ENCODE measurements at regions not wholly inside any gene's neighbourhood (a gene's known extent, or its start where the extent isn't known, plus 50 kb on each side); places are given as distances from the start of the nearest gene placed in this dataset.
"Not testable (repeated sequence)": the region's sequence is repeated elsewhere in the genome, so short reads cannot be mapped to it uniquely, and the experiment has no call there.

DNA sequence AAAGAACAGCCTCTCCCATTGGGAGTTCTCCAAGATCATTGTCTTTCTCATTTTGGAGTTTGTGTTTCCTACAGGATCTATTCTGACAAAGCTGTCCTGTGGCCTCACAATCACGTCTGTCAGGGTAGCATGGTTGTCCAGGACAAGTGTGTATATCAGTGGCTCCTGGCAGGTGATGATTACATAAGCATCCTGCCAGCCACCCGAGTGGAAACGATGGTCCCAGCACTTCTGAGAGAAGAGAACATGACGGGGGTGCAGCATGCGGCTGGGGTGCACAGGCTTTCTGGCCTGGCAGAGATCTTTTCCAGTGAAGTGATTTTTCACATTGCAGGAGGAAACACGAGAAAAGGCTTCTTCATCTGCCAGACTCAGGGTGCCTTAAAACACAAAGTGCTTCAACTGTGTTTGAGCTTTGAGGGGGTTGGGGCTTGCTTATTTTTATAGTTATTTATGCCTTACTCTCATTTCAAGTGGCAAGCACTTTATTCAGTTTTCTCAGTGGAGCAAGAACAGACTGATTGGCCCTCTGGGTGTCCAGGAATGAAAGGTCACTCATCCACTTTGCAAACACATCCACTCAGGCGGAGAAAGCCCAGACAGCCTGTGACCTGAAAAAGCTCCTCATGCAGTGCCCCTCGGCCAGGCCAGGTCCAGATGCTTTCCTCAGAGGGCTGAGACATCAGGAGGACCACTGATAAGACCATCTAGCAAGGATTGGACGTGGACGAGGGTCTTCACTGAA, 186.0 kb downstream of the DUSP10 start:
- no peak for DNase-seq (ENCODE audit: low read depth in 1 of 2, low spot score in 1 of 2)

DNA sequence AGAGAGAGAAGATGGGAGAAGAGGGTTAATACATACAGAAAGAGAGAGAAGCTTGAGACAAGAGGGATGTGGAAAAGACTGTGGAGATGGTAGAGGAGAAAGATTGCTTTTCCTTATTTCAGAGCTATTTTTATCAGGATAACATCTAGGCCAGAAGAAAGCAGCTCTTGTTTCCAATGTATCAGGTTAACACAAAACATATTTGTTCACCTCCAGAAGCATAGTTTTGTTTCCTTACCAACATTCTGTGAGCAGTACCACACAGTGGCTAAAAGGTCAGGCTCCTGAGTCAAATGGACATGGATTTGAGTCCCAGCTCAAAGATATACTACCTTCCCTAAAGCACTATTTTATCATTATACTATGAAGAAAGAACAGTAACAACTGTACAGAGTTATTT, 185.5 kb downstream of the DUSP10 start:
- DNase-seq (ENCODE audit: low read depth in 1 of 2, low spot score in 1 of 2) = no peak

DNA sequence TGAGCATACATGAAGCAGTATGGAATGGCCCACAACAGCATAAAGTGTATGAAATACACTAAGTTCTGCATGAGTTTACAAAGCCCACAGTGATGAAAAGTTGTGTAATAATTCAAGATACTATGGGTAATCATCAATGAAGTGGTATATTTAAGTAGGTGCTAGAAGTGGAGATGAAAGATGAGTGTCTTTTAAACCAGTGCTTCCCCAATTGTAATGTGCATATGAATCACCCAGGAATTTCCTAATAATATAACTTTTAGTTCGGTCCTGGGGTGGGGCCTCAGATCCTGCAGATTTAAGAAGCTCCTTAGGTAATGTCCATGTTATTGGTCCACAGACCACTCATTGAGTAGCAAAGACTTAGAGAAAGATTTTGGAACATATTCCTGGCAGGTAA, 184.9 kb downstream of the DUSP10 start:
- DNase-seq (ENCODE audit: low read depth in 1 of 2, low spot score in 1 of 2) = no peak

DNA sequence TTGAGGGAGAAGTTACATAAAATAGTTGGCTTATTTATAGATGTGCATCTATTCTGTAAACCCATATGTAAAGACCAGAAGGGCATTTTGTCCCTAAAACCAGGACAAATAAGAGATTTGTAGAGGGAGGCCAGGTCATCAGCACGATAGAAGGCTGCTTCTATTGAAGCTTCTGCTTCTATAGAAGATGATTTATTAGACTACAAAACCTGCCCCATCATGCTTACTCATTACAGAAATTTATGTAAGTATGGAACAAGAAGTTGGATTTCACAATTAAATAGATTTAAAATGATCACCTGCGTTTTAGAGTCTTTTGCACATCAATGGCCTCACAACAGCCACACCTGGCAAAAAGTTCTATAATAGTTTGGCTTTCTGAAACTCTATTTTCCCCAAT, 183.5 kb downstream of the DUSP10 start:
- no peak for DNase-seq (ENCODE audit: low read depth in 1 of 2, low spot score in 1 of 2)

DNA sequence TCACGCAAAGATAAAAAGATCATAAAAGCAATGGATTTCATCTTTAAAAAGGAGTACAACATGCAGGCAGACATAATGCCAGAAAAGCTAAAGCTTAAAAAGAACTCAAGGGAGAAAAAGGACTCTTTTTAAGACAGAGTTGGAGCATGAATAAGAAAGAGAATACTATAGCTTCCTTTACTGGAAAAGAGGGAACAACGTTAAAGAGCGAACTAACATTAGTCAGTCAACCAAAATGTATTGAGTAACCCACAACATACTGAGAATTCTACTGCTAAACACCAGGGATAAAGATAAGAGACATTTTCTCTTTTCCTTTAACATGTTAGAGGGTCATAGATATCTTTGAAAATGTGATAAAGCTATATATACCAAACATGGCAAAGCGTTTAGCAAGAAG, 182.0 kb downstream of the DUSP10 start:
- no peak for DNase-seq (ENCODE audit: low read depth in 1 of 2, low spot score in 1 of 2)

DNA sequence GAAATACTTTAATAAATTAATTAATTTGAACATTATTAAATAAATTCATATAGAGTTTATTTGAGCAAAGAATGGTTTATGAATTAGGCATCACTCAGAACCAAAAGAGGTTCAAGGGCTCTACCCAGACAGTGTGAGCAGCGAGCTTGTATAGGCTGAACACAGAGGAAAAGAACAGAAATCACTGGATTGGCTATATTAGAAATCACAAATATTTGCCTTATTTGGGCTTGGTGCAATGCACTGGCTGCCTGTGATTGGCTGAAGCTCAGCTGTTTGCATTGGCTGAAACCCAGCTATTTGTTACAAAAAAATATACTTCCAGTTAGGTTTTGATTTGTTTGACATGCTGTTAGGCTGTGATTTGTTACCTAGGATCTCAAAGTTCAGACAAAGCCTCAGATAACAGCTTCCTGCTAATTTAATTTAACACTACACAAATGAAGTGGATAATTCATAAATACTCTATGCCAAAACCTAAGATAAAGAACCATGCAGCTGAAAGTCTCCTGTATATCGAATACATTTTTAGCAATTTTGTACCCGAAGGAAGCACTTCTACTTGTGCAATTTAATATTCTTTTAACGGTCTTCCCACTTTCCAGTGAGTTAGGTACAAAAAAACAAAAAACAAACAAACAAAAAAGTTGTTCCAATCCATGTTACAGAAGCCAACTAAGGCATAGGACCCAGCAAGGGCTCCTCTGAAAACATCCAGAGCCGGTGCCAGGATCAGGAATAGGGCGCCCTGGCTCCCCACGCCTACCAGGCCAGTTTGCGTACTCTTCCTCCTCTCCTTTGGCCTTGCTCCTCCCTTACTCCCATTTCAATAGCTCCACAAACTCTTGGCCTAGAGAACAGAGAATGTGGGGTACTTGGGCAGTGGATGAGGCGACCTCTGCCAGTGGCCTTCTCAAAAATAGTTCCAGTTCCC, 179.1 kb downstream of the DUSP10 start:
- no peak for DNase-seq (ENCODE audit: low read depth in 1 of 2, low spot score in 1 of 2)

DNA sequence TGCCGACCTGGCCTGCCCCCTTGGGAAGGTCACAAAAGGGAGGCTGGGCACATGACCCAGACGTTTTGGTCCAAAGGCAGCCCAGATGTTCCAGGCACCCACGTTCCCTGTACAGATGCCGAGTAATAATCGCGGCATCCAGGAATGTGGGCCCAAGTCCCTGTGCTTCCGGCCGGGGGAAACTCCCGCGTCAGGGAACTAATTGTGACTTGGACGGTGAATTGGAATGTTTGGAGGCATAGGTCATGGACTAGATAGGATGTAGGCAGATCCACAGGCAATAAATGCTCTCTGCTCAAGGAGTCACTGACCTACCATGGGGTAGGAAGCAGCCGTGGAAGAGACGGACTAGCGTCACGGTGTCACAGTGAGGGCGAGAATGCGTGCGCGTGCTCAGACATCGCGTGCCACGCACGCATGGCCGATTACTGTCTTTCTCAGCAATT, 178.4 kb downstream of the DUSP10 start:
- DNase-seq (ENCODE audit: low read depth in 1 of 2, low spot score in 1 of 2) = no peak

DNA sequence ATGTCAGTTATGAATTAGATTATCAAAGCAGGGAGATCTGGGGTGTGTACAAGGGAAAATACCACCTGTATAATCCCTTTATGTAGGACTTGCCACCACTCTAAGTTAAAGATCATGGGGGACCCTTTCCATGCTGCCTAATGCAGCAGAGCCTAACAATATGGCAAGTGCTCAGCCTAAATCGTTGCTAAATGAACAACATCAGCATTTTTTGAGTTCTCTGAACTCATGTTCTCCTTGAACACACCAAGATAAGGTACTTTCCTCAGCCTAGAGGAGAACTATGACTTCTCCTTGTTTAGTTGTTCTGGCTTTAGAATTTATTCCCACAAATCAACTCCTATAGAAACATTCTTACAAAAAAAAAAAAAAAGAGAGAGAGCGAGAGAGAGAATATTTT, 177.0 kb downstream of the DUSP10 start:
- DNase-seq (ENCODE audit: low read depth in 1 of 2, low spot score in 1 of 2) = no peak

DNA sequence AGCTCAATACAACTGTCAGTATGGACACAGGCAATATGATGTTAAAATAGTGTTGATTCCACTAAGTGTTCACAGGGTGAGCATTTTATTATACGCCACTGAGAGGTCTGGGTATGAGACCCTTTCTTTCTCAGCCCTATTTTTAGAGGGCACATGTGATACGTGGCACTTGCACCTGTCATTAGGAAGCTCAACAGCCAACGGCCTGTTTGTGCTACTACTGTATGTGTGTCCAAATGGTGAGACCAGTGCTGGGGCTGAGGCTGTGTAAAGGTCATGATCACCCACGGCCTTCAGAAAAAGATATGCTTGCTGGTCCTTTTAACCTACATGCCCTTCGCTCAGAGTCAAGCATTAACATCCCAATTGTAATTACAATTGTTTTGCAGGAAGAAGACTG, 176.2 kb downstream of the DUSP10 start:
- DNase-seq (ENCODE audit: low read depth in 1 of 2, low spot score in 1 of 2) = no peak

DNA sequence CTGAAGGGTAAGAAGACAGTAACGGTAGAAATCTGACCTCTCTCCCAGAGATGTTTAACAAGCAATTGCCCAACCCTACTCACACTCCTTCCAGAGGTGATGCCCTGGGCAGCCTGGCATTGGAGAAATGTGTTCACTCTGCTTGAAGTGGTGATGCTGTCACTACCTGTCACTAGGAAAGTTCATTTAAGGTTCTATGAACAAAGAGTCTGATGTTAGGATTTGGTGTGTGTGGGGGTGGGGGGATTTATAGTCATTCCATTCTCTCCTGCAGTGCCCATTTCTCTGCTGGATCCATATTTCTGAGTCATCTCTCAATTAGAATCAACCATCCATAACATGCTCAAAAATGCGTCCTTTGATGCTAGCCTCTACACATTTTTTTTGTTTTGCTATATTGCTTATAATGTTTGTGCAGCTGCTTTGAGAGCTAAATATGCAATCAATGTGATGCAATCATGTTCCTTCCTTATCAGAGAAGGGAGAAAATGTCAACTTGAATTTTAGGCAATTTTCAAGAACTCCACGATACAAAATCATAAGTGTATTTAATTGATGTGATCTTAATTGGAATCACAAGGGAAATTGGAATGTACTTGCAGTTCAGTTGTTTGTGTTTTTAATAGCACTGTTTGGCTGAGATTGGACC, 173.9 kb downstream of the DUSP10 start:
- DNase-seq (ENCODE audit: low read depth in 1 of 2, low spot score in 1 of 2) = no peak

DNA sequence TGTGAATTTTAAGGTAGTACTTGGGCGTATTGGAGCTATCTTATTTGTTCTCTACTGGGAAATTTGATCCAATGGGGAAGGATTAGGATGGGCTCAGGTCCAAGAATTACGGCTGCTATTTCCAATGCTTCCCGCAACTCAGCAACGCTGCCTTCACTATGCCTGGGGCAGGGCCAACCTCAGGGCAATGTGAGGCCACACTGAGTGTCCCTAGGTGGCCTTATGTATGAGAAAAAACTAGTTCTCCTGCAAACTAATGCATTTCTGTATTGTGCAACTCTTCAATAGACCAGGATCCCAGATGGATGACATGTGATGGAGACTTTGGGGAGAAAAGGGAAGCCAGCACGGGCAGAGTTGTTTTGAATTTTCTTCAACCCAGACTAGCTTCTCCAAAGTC, 168.1 kb downstream of the DUSP10 start:
- DNase-seq (ENCODE audit: low read depth in 1 of 2, low spot score in 1 of 2) = no peak

DNA sequence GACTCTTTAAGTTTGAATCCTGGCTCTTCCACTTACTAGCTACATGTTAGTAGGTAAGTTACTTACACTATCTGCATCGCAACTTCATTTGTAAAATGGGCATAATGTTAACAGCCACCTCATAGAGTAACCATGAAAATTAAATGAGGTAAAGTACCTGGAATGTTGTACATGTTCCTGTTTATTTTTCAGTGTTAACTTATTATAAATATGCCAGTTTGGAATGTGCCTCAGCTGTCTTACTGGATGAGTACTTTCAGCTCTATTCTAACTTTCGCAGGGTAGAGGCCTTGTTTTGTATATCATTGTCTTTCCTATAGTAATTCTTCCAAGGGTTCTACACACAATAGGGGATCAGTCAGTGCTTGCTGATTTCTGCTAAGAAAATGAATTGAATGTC, 167.4 kb downstream of the DUSP10 start:
- no peak for DNase-seq (ENCODE audit: low read depth in 1 of 2, low spot score in 1 of 2)

DNA sequence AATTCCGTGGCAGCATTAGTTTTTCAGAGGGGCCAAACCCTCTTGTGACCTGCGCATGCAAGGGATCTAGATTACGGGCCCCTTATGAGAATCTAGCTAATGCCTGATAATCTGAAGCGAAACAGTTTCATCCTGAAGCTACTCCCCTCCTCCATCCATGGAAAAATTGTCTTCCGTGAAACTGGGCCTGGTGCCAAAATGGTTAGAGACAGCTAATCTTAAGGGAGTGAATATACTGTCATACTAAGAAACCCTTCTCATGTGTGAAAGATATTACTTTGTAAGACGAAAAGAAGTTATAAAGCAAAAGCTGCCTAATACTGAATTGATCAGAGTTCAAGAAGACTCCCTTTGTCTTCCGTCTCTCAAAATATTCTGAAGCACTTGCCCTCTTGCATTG, 166.3 kb downstream of the DUSP10 start:
- no peak for DNase-seq (ENCODE audit: low read depth in 1 of 2, low spot score in 1 of 2)

DNA sequence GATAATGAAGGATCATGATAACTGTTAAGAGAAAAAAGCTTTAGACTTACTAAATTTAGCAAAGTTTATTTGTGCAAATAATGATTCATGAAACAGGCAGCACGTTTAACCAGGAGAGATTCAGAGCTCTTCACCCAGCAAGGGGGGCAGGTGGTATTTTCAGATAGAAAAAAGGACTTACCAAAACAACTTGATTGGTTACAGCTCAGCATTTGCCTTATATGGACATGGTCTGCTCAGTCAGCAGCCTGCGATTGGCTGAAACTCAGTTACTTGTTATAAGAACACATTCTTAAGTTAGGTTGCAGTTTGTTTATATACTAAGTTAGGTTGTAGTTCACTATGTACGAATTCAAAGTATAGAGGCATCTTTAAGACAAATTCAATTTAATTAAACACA, 165.6 kb downstream of the DUSP10 start:
- no peak for DNase-seq (ENCODE audit: low read depth in 1 of 2, low spot score in 1 of 2)

DNA sequence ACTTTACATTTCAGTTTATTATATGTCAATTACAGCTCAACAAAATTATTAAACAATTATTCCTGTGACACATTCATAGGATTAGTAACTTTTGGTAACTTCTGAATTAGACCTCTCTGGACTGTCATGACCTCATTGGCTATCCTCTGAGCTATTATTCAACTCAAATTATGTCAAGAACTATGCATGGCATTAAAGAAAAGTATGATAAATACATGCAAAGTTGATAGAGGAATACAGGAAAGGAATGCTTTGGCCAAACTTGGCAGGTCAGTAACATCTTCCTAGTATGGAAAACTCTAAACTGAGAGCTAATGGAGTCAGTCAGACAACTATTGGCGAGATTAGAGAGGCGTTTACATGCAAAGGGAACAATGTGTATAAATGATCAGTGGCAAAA, 158.4 kb downstream of the DUSP10 start:
- DNase-seq (ENCODE audit: low read depth in 1 of 2, low spot score in 1 of 2) = no peak

DNA sequence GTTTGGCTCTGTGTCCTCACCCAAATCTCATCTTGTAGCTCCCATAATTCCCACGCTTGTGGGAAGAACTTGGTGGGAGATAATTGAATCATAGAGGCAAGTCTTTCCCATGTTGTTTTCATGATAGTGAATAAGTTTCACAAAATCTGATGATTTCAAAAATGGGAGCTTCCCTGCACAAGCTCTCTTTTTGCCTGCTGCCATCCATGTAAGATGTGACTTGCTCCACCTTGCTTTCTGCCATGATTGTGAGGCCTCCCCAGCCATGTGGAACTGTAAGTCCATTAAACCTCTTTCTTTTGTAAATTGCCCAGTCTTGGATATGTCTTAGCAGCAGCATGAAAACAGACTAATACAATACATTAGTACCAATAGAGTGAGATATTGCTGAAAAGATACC, 154.9 kb downstream of the DUSP10 start:
- not testable (repeated sequence) for DNase-seq (ENCODE audit: low read depth in 1 of 2, low spot score in 1 of 2)

DNA sequence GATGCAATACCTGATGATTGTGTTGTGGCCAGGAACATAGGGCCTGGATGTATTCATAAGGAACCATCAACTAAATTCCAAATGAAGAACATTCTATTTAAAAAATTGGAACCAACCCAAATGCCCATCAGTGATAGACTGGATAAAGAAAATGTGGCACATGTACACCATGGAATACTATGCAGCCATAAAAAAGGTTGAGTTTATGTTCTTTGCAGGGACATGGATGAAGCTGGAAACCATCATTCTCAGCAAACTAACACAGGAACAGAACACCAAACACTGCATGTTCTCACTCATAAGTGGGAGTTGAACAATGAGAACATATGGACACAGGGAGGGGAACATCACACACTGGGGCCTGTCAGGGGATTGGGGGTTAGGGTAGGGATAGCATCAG, 150.6 kb downstream of the DUSP10 start:
- not testable (repeated sequence) for DNase-seq (ENCODE audit: low read depth in 1 of 2, low spot score in 1 of 2)

DNA sequence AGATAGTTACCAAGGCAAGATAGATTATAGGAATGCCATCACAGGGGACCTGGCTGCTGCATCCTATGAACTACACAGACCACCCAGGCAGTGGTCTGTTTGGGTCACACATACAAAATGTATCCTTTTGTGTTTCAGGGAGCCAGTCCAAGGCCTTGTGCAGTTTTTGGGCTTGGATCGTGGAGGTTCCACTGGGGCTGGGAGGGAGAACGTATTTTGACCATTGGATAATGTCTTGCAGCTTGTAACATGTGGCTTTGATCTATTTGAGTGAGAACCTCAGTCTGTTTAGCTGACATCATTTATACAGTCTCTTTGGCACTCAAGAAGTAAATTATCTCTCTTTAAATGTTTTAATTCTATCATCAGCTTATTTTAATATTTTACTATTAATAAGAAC, 147.3 kb downstream of the DUSP10 start:
- no peak for DNase-seq (ENCODE audit: low read depth in 1 of 2, low spot score in 1 of 2)

DNA sequence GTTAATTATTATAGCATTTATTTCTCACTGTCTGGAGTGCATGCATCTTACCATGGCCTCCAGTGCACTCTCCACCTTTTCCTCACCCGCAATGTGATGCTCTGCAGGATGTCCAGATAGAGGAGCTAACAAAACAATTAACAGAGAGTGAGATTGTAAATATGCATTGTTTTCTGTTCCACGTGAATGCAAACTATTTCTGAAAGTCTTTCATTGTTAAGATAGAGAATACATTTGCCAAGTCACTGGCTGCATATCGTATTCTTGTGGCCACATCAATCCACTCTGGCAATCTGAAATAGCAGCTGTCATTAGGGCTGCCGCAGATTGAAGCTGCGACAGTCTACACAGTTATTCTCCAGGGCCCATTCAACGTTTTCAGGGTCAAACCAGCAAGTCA, 143.8 kb downstream of the DUSP10 start:
- DNase-seq (ENCODE audit: low read depth in 1 of 2, low spot score in 1 of 2) = no peak

DNA sequence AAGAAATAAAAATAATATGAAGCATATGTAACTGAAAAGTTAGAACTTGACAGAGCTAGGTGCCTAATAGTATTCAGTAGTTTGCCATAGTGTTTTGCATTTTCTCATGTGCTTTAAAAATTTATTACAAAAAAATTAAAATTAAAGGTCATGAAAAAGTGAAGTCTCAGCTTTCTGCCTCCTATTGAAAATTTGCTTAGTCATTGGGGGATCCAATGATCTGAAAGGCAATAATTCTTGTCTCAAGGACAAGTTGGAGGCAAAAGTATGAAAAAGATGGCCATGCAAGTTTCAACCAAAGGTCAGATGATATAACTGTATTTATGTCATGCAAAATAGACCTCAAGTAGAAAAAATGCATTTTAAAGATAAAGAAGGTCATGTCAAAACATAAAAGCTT, 140.7 kb downstream of the DUSP10 start:
- no peak for DNase-seq (ENCODE audit: low read depth in 1 of 2, low spot score in 1 of 2)

DNA sequence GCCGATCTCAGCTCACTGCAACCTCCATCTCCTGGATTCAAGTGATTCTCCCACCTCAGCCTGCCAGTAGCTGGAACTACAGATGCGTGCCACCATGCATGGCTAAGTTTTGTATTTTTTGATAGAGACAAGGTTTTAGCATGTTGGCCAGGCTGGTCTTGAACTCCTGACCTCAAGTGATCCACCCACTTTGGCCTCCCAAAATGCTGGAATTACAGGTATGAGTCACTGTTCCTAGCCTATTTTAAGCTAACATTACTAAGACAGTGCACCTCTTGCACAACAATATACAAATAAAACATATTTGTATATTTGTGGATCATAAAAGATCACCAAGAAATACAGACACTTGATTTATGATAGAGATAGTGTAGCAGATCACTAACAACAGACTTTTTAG, 139.1 kb downstream of the DUSP10 start:
- DNase-seq (ENCODE audit: low read depth in 1 of 2, low spot score in 1 of 2) = no peak

DNA sequence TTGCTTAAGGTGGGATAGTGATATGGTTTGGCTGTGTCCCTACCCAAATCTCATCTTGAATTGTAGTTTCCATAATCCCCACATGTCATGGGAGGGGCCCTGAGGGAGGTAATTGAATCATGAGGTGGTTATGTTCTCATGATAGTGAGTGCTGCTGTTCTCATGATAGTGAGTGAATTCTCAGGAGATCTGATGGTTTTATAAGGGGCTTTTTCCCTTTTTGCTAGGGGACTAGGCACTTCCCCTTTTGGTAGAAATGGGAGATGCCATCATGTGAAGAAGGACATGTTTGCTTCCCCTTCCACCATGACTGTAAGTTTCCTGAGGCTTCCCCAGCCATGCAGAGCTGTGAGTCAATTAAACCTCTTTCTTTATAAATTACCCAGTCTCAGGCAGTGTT, 137.5 kb downstream of the DUSP10 start:
- DNase-seq (ENCODE audit: low read depth in 1 of 2, low spot score in 1 of 2) = not testable (repeated sequence)

All from stimulated activated CD4-positive, alpha-beta T cell treated with anti-CD3 and anti-CD28 coated beads, Interleukin-15, amount 100 ng/mL, for 1 hour (primary cell).